ENCODE measurements at regions not wholly inside any gene's neighbourhood (a gene's known extent, or its start where the extent isn't known, plus 50 kb on each side); places are given as distances from the start of the nearest gene placed in this dataset.
"Not testable (repeated sequence)": the region's sequence is repeated elsewhere in the genome, so short reads cannot be mapped to it uniquely, and the experiment has no call there.

DNA sequence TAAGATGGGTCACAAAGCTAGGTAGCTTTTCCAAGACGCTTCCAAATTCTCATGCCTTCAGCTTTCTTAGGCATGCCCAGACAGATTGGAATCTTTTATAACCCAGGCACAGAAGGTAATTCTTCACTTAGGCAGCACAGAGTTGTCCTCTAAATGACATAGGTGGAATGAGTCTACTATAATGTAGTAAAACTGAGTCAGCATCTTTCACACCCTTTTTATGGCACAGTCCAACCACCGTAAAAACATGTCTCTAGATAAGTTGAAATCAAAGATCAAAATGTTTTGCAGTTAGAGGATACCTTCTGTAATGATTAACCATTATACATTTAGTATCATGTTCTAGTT is 128.4 kb upstream of the FAT1 start:
- H3K4me3 Mint-ChIP-seq, result no peak overlapping the region
- ATAC-seq, result no peak
- H3K27ac Mint-ChIP-seq, result no peak overlapping the region

DNA sequence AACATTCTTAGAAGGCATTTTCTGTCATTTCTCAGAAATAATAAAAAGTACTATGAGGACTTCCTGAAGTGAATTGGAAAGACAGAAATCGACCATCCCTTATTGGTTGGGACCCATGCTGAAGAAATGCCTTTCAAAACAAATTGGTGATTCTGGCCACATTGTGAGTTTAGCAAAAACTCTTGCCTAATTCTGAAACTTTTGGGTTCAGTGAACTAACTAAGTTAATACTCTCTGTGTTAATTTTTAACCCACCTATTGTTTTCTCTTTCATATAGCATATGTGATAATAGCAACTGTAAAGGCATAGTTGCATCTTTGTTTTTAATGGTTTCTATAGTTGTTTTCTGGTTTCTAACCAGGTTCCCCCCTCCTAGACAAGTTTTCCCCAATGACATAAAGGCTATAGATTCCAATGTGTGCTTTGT is 129.3 kb upstream of the FAT1 start:
- H3K36me3 Mint-ChIP-seq, result no peaks in the 10 kb centered on the region
- no peak for ATAC-seq
- H3K4me1 Mint-ChIP-seq, result no peaks in the 10 kb centered on the region
- H3K27me3 Mint-ChIP-seq, result no peaks in the 10 kb centered on the region
- peaks cover 9% of the 10 kb centered on the region for H3K9me3 Mint-ChIP-seq
- H3K4me3 Mint-ChIP-seq, result no peak overlapping the region
- no peak overlapping the region for H3K27ac Mint-ChIP-seq

More for the DNA sequence above, 128.4 kb upstream of the FAT1 start:
- Mint-ChIP-seq H3K36me3 (no peaks in the 10 kb centered on the region), H3K9me3 (peaks cover 12% of the 10 kb centered on the region), H3K27me3 (no peaks in the 10 kb centered on the region), H3K4me1 (no peaks in the 10 kb centered on the region)

DNA sequence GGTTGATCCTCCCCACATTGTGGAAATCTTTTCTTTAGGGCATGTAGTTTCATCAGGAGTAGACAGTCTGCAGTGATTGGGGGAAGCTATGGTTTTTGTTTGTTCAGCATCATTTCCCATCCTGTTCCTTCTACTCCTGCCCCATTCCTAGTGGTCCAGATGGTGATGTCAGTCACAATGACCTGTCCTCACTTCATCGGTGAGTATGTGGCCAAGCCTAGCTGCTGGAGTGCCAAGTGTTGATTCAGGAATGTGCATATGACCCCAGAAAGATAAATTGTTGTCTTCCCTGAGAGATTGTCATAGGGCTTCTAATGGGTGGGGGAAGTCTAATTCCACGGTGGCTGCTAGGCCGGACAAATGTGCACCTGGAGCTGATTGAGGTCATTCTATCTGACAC is 130.6 kb upstream of the FAT1 start:
- H3K4me3 Mint-ChIP-seq, result no peak overlapping the region
- no peaks in the 10 kb centered on the region for H3K36me3 Mint-ChIP-seq
- no peak overlapping the region for H3K27ac Mint-ChIP-seq
- no peaks in the 10 kb centered on the region for H3K27me3 Mint-ChIP-seq
- peaks cover 9% of the 10 kb centered on the region for H3K9me3 Mint-ChIP-seq
- no peaks in the 10 kb centered on the region for H3K4me1 Mint-ChIP-seq
- no peak for ATAC-seq

DNA sequence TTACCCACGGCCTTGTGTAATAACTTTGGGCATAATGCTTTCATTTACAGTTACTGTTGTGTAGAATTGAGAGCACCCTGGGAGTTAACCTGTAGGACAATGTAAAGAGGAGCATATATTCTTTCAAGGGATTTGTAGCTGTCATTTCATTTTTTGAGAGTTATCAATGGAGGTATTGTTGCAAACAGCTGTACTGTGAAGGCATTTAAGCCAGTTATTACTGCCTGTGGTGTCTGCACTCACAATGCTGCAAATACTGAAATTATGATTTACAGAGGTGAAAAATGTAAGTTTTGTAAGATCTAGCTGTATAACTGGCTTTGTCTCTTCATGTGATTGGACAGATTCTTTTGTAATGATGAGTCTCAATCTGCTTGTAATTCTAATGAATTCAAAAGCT is 131.5 kb upstream of the FAT1 start:
- Mint-ChIP-seq H3K27me3 (no peaks in the 10 kb centered on the region), H3K36me3 (no peaks in the 10 kb centered on the region), H3K4me1 (no peaks in the 10 kb centered on the region), H3K27ac (no peak overlapping the region), H3K9me3 (peaks cover 6% of the 10 kb centered on the region), H3K4me3 (no peak overlapping the region)
- no peak for ATAC-seq

DNA sequence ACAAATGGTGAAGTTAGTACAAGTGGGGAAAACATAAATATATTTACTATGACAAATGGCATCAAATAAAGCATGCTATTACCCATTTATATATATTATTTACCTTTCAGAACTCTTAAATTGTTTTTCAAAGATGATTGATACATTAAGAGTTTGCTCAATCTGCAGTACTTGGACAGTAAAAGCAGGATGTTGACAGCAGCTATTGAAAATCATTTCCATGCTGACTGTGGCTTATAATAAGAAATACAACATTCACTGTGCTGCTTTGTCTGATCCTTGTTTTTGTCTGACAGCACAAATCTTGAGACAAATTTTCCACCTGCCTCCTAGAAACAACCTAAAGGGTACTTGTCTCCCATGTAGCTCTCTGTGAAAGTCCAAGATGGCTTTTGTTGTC is 134.1 kb upstream of the FAT1 start:
- Mint-ChIP-seq H3K27ac (no peak overlapping the region), H3K9me3 (no peaks in the 10 kb centered on the region), H3K36me3 (no peaks in the 10 kb centered on the region), H3K4me1 (no peaks in the 10 kb centered on the region), H3K4me3 (no peak overlapping the region), H3K27me3 (no peaks in the 10 kb centered on the region)
- no peak for ATAC-seq

DNA sequence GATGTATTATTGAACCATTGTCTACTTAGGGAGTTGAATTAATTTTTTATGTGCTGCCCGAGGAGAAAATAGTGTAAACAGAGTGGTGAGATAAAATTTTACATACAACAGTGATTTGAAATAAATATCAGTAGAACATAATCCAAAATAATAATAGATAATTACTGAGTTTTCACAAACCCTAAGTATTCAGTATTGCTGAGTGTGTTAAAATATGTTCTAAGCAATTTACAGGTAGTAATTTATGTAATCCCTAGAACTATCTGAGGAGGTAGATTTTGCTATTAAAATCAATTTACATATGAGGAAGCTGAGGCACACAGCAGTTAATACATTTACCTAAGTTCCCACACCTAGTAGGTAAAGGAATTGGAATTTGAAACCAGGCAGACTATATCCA is 134.7 kb upstream of the FAT1 start:
- Mint-ChIP-seq H3K27ac (no peak overlapping the region), H3K27me3 (no peaks in the 10 kb centered on the region), H3K9me3 (peaks cover 4% of the 10 kb centered on the region), H3K36me3 (no peaks in the 10 kb centered on the region), H3K4me3 (no peak overlapping the region), H3K4me1 (no peaks in the 10 kb centered on the region)
- no peak for ATAC-seq

DNA sequence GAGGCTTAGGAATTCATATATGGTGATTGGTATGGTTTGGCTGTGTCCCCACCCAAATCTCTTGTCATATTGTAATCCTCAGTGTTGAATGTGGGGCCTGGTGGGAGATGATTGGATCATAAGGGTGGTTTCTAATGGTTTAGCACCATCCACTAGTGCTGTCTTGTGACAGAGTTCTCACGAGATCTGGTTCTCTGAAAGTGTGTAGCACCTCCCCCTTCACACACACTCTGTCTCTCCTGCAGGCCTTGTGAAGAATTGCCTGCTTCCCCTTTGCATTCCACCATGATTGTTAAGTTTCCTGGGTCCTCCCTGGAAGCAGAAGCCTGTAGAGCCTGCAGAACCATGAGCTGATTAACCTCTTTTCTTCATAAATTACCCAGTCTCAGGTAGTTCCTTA is 135.8 kb upstream of the FAT1 start:
- H3K27ac Mint-ChIP-seq, result no peak overlapping the region
- H3K9me3 Mint-ChIP-seq, result peaks cover 8% of the 10 kb centered on the region
- no peaks in the 10 kb centered on the region for H3K36me3 Mint-ChIP-seq
- no peak for ATAC-seq
- H3K4me1 Mint-ChIP-seq, result no peaks in the 10 kb centered on the region
- no peak overlapping the region for H3K4me3 Mint-ChIP-seq
- no peaks in the 10 kb centered on the region for H3K27me3 Mint-ChIP-seq

DNA sequence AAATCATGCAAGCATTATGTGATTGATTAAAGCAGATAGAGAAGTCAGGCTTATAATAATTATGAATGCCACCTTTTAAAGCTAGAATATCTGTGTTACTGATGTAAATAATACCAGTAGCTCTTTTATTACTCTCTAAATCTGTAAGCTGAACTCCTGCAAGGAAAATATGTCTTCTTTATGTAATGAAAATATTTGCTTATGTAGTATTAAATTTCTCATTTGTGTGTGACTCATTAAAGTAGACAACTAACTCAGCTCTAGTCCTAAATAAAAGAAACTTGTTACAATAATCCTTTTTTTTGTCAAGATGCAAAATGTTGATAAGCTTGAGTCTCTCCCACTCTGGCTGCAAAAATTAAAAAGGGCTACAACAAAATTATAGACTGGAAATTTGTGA is 137.7 kb upstream of the FAT1 start:
- H3K36me3 Mint-ChIP-seq, result no peaks in the 10 kb centered on the region
- H3K4me3 Mint-ChIP-seq, result no peak overlapping the region
- no peaks in the 10 kb centered on the region for H3K27me3 Mint-ChIP-seq
- no peak for ATAC-seq
- H3K9me3 Mint-ChIP-seq, result peaks cover 8% of the 10 kb centered on the region
- H3K4me1 Mint-ChIP-seq, result no peaks in the 10 kb centered on the region
- H3K27ac Mint-ChIP-seq, result no peak overlapping the region

DNA sequence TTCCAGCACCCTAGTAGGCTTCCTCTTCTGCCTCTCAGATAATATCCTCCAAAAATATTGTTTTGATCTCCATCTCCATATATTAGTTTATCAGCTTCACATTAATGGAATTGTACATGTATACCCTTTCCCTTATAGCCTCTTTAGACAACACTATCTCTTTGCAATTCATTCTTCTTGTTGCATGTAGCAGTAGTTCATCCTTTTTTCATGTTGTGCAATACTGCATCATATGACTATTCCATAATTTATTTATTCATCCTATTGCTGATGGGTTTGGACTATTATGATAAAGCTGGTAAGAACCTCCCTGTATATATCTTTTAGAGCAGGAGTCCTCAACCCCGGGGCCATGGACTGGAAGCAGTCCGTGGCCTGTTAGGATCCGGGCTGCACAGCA is 148.2 kb upstream of the FAT1 start:
- no peak overlapping the region for H3K4me3 Mint-ChIP-seq
- no peaks in the 10 kb centered on the region for H3K27me3 Mint-ChIP-seq
- H3K9me3 Mint-ChIP-seq, result peaks cover 9% of the 10 kb centered on the region
- no peak overlapping the region for H3K27ac Mint-ChIP-seq
- ATAC-seq, result no peak
- H3K36me3 Mint-ChIP-seq, result no peaks in the 10 kb centered on the region
- H3K4me1 Mint-ChIP-seq, result no peaks in the 10 kb centered on the region

DNA sequence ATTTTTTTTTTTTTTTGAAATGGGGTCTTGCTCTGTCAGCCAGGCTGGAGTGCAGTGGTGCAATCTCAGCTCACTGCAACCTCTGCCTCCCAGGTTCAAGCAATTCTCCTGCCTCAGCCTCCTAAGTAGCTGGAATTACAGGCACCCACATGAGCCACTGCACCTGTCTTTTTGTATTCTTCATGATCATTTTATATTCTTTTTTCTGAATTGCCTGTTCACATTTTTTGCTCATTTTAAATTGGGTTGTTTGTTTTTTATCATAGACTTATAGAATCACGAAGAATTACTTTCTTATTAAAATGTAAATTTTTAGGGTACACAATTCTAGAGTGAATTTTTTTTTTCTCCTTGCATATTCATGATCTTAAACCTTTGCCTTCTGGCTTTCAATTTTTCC is 149.4 kb upstream of the FAT1 start:
- ATAC-seq, H3K27ac Mint-ChIP-seq, H3K4me3 Mint-ChIP-seq, H3K9me3 Mint-ChIP-seq, H3K27me3 Mint-ChIP-seq, H3K36me3 Mint-ChIP-seq, H3K4me1 Mint-ChIP-seq: not testable (repeated sequence)

DNA sequence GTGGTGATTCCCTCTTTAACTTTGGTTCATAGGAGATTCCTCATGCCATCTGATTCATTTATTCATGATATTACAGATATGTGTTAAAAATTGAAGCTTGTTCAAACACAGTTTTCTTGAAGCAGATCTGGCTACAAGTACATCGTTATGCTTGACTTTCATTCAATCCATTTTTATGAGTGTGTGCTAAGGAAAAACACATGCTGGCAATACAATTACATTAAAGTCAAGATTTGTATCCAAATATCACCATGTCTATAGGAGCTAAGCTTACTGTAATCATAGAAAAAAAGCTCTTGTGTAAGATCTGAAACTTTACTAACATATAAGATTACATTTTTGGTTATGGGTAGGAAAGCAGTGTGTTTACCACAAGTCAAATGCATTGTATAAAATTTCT is 151.8 kb upstream of the FAT1 start:
- Mint-ChIP-seq H3K27me3 (no peaks in the 10 kb centered on the region), H3K4me3 (no peak overlapping the region), H3K27ac (no peak overlapping the region), H3K36me3 (no peaks in the 10 kb centered on the region), H3K4me1 (no peaks in the 10 kb centered on the region), H3K9me3 (peaks cover 11% of the 10 kb centered on the region)
- no peak for ATAC-seq

DNA sequence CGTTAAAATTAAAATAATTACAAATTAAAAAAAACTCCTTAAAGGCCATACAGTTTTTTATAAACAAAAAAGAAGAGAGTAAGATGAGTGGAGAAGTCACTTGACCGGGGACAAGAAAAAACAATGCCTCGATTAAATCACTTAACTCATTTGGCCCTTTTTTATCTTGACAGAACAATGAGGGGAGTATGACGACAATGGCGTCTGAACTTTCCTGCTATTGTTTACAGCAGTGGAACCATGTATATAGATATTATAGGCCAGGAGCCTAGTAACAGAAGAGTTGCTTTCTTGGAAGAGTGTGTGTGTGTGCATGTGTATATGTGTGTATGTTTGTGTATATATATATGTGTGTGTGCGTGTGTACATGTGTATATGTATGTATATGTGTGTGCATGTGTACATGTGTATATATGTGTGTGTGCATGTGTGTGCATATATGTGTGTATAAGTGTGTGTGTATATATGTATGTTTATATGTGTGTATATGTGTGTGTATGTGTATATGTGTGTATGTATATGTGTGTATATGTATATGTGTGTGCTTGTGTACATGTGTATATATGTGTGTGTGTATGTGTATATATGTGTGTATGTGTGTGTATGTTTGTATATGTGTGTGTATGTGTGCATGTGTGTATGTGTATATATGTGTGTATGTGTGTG is 153.4 kb upstream of the FAT1 start:
- ATAC-seq, result no peak
- no peaks in the 10 kb centered on the region for H3K4me1 Mint-ChIP-seq

DNA sequence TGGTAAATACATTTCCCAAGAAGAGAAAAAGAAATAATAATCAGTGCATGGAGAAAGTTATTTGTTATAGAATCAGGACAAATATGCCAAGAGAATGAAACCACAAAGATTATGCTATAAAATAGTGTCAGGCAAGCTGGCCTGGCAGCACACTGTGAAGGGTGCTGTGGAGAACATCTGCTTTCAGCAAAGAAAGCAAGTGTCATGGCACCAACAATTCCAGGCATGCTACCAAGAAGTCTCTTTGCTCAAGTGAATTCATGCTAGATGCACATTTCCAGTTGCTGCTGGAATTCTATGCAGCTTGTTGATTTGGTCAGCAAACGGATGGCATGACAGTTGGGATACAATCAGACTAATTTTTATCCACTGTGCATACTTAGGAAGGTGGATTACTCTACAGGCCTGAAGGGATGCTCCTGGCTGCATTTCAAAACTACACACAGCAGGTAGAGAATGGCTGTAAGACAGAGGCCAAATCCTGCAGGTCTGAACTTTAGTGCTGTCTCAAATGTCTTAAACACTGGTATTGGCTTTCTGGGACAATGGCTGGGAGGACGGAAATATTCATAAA is 154.6 kb upstream of the FAT1 start:
- H3K9me3 Mint-ChIP-seq, result peaks cover 11% of the 10 kb centered on the region
- no peak for ATAC-seq
- H3K4me3 Mint-ChIP-seq, result no peak overlapping the region

More for the DNA sequence above, 153.4 kb upstream of the FAT1 start:
- Mint-ChIP-seq H3K4me3 (no peak overlapping the region), H3K27me3 (no peaks in the 10 kb centered on the region), H3K27ac (no peak overlapping the region), H3K9me3 (peaks cover 11% of the 10 kb centered on the region), H3K36me3 (no peaks in the 10 kb centered on the region)

DNA sequence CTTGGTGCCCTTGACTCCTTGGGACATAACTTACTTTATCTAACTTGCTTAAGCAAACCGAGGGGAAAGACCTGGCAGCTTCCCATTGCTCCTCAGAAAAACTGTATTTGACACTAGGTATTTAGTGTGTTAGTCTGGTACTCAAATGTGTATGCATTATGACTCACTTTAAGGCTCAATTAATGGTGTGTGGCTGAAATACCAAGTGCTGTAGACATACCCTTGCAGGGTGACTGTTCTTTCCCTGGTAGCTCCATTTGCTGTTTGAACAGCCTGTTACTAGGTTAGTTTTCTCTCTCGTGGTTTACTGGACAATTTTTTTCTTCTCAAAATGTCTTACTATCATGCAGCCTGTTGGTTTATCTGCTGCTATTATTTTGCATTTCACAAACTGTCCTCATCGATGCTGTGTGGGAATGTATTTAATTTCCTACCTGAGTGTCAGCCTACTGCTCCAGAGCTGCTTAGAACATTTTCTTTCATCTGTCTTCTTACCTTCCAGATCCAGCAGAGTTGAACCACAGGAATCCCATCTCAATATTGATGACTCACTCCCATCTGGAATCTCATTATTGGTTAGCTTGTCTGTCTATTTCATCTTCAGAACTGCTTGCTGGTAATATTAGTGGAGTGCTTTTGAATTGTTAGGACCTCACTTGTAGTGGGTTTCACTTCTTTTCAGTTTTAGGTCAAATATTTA is 158.0 kb upstream of the FAT1 start:
- no peaks in the 10 kb centered on the region for H3K4me1 Mint-ChIP-seq
- no peak overlapping the region for H3K4me3 Mint-ChIP-seq
- no peak for ATAC-seq
- no peaks in the 10 kb centered on the region for H3K27me3 Mint-ChIP-seq
- no peaks in the 10 kb centered on the region for H3K36me3 Mint-ChIP-seq
- H3K27ac Mint-ChIP-seq, result no peak overlapping the region
- peaks cover 7% of the 10 kb centered on the region for H3K9me3 Mint-ChIP-seq

More for the DNA sequence above, 154.6 kb upstream of the FAT1 start:
- H3K27ac Mint-ChIP-seq, result no peak overlapping the region
- H3K36me3 Mint-ChIP-seq, result no peaks in the 10 kb centered on the region
- H3K4me1 Mint-ChIP-seq, result no peaks in the 10 kb centered on the region
- H3K27me3 Mint-ChIP-seq, result no peaks in the 10 kb centered on the region

DNA sequence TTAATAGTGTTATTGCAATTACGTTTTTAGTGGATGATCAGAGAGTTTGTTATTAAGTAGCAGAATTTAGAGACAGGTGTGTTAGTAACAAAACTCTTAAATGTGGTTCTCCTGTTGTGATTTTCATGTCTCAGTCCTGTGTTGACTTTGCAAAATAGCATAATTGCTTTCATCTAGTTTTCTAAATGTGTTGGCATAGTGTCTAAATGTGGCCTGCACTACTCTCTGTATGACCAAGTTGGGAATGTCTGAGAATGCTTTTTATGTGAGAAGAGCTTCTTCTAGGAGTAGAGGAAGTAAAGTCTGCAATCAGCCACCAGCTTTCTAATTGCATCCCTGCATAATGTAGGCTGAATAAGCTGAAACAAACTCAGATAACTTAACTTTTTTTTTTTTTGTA is 158.6 kb upstream of the FAT1 start:
- Mint-ChIP-seq H3K36me3 (no peaks in the 10 kb centered on the region), H3K4me1 (no peaks in the 10 kb centered on the region), H3K9me3 (peaks cover 7% of the 10 kb centered on the region), H3K4me3 (no peak overlapping the region), H3K27ac (no peak overlapping the region), H3K27me3 (no peaks in the 10 kb centered on the region)
- no peak for ATAC-seq

DNA sequence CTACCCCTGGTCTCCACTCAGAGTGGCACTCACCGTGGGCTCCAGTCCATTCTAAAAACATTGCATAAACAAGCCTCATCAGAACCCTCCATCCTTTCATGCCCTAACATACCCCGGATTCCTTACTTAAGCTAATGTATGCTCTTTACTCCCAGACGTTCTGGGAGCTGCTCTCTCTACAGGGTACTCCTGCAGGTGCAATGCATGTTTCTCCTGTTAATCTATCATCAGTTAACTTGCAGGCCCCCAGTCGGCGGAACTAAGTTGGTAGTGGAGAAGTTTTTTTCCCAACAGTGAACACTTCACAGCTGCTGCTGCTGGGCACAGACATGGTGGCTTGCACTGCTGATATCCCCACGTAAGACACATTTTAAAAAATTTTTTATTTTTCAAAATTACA is 161.6 kb upstream of the FAT1 start:
- Mint-ChIP-seq H3K27ac (no peak overlapping the region), H3K4me1 (no peaks in the 10 kb centered on the region), H3K4me3 (no peak overlapping the region), H3K36me3 (no peaks in the 10 kb centered on the region), H3K9me3 (peaks cover 4% of the 10 kb centered on the region), H3K27me3 (no peaks in the 10 kb centered on the region)
- ATAC-seq, result no peak
